GM21619 (cell line): ENCODE measurements at regions not wholly inside any gene's neighbourhood (a gene's known extent, or its start where the extent isn't known, plus 50 kb on each side); places are given as distances from the start of the nearest gene placed in this dataset.

Experiments used
- ATAC-seq: cut with Tn5 transposase; IDR thresholded peaks from one replicate; pipeline ENCODE4 v1.9.1; 2021; ENCODE audit not compliant: unreplicated experiment

DNA sequence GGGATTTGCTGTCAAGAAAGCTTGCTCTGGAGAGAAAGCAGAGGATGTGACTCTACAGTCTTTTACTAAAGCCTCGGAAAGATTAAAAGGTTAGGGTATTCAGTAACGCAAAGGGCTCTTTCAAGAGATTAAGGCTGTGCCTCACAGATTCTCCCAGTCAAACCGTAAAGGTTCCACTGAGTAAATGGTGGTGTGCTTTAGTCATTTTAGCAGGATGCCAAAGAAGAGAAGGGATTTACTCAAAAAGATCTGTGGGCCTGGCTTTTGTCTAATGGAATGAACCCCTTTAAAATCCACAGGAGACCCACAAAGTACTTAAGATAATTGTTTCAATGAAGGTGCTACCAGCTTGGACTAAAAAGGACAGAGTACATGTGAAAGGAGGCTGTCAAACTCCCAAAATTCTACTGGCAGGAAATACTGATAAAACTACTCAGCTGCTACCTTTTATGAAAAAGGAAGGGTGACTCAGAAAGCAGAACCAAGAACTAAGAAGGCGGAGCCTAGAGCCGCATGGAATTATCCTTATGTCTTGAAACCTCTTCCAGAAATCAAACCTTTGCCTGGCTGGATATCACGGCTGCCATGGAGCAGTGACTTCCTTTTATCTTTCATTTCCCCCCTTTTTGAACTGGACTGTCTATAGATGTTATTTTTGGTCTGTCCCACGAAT is 670.2 kb upstream of the ZEB2 start:
- no peak for ATAC-seq

DNA sequence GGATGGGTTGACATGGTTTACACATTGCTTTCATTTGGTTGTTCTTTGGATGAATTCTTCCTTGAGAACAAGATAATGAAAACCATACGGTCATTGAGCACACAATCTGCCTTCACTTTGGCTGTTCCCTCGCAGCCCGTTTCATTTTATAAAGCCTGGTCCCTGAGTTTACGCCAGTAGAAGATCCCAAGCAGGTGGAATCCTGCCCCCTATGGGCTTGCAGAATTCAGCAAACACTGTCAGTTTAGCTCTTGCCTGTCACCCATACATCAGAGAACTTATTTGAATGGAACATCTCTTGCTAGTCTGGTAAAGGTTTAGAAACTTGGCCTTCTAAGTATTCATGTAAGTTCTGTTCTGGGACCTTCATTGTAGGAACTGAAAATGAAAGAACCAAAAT is 666.4 kb upstream of the ZEB2 start:
- ATAC-seq: no peak

DNA sequence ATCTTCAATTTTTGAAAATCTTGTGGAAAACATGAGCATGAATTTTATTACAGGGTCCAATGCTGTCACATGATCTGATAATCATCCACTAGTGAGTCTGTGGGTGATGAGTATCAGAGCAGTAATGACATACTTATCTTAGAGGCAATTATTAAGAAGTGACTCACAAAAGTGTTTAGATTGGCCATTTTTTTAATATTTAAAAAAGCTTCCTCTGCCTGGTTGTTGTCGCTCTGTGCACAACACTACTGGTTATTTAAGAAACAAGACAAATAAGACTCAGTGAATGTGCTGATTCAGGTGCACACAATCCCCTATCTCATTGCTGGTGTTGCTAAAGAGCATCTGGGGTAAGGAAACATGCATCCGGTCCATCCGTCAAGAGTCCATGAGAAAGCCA is 665.8 kb upstream of the ZEB2 start:
- ATAC-seq: no peak

DNA sequence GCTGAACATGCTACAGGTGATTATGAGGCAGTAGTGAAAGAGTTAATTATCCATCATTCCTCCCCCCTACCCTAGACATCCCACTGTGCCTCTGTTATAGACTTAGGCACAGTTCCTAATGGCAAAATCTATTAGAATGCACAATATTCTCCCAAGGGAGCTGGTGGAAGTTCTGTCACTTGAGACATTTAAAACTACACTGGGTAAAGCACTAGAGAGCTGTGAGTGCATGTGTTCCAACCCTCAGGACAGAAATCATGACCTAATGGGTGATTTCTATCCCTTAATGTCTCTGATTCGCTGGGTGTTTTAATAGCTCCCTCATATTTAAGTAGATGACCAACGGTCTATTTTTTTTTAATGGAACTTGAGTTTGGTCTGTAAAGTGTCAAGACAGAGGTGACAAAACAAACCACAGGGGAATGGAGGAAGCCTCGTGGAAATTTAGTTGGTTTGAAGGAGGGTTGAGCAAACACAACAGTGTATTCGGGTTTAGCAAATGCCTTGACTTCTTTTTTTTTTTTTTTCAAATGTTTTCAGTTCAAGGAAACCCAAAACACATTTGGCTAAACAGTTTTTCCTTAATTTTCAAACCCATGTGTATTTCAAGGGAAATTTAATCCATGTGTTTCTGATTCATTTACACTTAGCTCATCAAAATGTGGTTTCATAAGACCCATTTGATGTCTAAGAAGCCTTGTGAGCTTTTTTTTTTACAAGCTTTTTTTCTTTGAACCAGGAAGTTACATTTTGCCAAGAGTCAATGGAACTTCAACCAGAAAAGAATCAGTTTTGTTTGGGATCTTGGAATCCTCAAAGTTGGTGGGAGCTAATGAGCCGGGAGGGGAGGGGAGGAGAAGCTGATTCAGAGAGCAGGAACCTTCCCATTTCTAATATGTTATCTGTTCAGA is 665.1 kb upstream of the ZEB2 start:
- no peak for ATAC-seq

DNA sequence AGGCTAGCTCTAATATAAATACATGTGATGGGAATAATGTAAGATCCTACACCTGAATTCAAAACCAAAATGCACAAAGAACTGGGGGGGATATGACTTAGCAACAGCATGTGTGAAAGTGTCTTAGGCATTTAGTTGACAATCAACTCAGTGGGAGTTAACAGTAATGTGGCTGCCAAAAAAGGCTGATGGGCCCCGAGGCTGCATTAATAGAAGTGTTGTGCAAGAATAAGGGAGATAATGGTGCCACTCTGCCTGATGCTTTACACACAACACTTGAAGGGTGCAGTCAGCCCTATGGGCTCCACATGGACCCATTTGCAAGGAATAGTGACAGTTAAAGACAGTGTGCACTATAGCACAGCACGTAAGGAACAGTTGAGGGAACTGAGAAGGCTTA is 649.4 kb upstream of the ZEB2 start:
- ATAC-seq: no peak

DNA sequence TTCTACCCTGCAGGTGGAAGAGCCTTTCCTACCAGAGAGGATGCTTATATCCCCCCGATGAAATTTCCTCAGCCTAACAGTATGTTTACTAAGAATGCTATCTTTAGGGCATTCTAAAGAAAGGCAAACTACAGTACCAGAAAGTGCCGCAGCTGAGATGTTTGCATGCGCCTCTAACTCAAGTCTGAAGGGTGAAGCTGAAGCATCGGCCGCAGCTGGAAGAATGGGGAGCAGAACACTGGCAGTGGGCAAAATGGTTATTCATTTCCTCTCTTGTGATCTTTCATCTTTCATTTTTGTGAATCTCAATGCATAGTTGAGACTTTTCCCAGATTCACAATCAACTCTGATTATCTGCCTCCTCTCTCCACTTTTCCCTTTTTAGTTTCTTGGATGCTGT is 648.2 kb upstream of the ZEB2 start:
- ATAC-seq: no peak

DNA sequence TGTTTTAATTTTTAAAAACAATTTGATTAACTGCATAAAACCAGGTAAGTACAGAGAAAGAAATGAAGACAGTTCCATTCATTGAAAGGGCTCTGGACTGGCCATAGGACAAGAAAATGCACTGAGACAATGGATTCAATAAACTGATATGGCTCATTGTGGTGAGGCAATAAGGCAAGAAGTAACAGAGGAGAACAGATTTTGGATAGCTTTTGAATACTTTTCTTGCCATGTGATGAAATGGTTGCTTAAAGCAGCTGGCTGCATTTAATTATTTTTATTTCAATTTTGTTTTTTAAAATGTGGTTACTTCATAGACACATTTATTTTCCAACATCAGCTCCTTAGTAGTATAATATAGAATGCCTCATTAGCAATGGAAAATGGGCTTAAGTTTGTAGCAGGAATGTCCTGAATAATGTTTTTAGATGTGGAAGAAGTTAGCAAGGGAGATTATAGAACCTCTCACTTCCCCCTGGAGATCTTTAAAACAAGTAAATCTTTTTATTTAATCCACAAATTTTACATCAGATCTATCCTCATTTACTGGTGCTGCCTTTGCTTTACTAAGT is 646.9 kb upstream of the ZEB2 start:
- ATAC-seq: no peak

DNA sequence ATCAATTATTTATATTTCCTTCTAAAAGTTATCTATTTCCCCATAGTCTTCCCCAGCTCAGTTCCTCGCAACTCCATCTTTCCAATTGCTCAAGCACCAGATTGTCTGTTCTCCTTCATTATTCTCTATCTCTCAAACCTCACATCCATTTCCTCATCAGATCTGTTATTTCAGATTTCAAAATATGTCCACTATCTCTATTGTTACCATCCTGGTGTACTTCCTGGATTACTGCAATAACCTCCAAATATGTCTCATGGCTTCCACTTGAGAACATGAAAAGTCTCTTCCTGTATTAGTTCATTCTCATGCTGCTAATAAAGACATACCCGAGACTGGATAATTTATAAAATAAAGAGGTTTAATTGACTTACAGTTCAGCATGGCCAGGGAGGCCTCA is 641.7 kb upstream of the ZEB2 start:
- ATAC-seq: no peak

DNA sequence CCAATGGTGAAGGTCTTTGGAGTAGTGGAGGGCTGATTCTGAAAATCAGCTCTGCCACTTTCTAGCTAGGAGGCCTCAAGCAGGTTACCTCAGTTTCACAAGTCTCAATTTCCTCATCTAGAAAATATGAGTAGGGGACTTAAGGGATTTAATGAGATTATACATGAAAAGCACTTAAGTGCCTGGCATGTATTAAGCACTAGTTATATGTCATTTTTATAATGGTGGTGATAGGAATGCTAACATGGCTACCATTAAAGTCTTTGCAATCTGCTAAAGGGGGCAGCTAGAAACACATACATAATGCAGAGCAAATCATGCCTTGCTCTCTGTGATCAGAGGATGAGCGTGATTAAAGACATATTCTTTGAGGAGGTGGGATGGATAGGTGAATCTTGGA is 640.9 kb upstream of the ZEB2 start:
- no peak for ATAC-seq

DNA sequence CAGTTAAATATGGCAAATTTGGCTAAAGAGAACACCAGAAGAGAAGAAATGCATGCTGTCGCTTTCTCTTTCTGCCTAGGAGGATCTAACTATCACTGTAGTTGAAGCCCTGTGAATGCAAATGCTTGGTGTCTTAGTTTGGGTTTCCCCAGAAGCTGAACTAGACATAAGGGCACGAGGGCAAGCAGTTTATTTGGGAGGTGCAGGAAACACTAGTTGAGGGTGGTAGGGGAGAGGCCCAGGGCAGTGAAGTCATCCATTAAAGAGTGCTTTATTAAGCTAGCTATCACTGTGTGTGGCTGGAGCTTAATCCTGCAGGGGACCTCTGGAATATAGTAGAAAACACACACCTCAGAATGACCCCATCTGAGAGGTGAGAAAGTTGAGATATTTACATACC is 639.8 kb upstream of the ZEB2 start:
- ATAC-seq: no peak

DNA sequence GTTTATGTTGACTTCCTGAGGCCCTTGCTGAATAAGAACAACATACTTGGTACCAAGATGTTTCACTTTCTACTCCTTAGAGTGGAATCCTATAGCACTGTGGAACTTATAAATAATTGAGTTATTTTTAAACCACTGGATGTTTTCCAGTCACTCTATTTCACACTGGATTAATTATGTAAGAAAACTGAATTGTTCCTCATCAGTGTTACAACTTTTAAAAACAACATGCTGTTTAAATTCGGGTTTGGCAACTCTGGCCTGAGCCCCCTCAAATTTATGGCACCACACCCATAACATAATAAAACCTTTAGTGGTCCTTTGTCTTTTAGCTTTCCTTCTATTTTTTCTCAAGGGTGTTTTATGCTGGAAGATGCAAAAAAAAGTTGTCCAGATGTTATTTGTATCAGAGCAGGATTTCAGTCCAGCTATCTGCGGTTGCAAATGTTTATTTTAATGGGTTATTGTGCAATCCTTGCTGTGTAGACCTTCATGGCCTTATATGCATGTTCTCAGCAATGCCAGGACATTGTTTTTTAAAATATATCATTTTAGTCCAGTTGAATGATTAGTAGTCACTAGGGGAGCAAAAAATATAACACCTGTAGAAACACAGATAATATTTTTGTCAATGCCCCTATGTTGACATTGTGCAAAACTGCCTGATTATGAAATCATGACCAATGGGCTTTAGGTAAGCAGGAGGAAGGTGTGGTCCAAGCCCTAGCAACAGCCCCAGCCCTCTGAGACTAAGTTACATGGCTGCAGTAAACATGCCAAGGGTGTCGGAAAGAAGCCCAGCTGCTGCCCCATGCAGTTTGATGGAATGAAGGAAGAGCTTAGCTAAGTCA is 638.0 kb upstream of the ZEB2 start:
- no peak for ATAC-seq

DNA sequence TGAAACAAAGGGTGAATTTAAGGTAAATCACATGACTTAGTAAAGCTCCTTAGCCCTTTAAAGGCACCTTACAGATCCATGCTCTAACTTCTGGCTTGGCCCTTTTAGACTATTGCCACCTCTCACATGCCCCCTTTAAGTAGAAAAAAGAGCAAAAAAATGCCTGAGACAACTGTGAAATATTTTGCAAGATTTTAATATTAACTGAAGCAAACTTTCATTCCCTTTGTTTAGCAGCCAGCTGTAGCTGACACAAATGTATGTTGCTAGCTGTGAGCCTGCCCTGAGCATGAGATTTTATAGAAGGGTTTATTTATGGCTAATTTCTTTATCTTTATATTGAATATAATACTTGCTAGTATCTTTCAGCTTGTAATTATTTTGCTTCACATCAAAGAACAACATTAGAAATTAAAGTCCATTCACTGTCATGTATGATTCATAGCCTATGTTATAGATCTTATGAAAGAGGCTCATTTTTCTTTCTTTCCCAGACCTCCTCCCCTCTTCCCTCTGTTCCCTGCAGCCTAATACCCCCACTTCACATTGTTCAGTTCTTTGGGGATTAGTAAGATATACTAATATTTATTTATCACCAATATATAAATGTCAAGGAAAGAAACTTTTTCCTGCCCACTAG is 637.2 kb upstream of the ZEB2 start:
- no peak for ATAC-seq

DNA sequence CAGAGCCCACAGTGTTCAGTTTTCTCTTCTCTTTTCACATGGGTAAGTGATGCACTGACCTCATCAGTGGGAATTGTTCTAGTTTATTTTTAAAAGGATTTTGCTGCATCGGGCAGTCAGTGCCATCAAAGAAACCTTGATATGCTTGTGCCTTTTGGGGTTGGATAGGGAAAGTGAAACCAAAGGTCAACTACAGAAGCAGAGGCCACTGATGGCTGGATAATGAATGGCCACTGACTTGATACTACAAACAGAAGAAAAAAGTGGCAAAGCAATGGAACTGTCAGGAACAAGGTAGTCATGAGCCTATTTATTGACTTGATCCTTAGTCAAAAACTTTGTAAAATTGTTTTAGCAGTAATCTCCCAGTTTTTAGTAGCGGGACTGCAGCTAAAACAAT is 636.3 kb upstream of the ZEB2 start:
- ATAC-seq: no peak

DNA sequence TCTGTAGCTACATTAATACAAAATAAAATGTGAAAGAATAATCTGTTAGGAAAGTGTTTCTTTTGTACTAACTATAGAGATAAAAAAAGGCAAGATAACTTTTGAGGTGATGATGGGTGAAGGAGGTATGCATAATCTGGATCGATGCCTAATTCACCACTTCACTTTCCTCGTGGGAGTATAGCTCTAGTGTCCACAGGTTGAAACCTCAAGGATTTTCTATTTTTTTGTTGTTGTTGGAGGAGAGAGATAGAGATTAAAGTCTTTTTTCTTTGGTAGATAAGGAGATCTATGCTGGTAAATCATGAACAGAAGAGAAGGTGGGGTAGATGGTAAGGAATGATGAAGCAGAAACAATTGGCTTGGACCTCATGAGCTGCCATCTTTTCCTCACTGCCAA is 635.3 kb upstream of the ZEB2 start:
- no peak for ATAC-seq

DNA sequence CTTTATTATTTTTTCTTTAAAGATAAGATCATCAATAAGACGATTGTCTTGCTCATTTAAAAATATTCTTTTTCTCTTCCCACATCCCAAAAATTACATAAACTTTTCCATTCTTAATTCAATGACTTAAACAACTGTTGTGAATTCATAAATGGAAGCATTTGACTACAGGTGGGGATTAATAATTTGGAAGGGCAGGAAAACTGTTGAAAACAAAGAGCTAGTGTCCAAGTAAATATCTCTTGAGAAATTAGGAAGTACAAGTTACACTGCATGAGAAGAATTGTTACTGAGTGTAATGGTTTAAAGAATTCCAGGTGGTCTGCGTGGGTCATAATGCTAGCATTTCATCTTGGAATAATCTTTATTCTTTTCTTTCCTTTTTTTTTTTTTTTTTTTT is 634.8 kb upstream of the ZEB2 start:
- no peak for ATAC-seq

DNA sequence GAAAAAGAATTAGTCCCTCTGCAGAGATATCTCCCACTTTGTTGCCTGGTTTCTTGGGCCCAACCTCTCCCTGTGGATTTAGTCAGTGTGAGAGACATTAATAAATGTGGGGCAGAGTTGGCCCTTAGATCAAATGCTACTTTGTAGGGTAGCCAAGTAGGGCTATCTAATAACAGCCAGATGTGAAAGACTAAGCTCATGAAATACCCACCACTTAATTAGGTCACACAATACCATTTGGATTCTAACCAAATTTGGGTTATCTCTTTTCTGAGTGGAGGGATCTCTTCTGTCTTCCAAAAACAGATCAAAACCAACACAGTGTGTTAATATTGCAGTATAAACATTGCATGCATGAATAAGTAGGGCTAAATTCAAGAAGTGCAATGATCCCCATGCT is 626.8 kb upstream of the ZEB2 start:
- ATAC-seq: no peak

DNA sequence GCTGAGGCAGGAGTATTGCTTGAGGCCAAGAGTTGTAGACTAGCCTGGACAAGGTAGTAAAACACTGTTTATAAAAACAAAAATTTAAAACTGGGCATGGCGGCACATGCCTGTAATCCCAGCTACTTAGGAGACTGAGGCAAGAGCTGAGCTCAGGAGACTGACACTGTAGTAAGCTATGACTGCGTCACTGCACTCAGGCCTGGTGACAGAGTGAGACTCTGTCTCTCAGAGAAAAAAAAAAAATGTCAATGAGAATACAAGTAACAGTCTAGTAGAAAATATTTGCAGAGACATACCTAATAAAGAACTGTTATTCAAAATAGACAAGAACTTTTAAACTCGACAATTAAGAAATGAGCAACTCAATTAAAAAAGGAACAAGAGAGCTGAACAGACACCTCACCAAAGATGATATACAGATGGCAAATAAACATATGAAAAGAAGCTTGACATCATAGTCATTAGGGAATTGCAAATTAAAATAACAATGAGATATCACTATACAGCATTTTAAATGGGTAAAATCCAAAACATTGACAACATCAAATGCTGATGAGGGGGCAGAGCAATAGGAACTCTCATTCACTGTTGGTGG is 624.3 kb upstream of the ZEB2 start:
- ATAC-seq: no peak

DNA sequence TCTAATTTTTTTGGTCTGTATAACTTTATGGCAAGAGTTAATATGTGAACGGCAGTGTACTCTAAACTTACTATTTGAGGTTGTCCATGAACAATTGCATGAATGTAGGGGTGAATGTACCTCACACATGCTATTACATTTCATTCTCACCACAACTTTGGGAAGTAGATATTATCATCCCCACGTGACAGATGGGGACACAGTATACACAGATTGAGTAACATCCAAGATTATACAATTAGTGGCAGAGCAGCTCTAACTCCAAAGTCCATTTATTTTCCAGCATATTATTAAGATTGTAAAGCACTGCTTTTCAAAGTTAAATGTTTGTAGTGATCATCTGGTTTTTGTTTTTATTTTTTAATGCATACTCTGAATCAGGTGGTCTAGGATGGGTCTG is 622.1 kb upstream of the ZEB2 start:
- ATAC-seq: no peak

DNA sequence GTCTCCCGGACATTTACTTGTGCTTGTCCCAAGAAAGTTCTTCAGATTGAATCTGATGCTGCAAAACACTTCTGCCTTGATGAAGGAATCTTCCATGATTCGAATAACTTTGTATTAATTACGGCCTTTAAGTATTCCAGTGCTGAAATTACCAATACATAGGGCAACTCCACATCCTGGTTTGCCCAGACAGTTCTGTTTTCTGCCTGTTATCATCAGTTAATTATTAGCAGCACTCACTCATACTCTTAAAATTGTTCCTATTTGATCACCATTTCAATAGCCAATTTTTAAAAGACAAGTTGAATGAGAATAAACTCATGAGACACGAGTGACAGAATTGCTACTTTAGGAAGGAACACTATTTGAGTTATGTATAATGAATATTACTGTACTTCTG is 620.7 kb upstream of the ZEB2 start:
- no peak for ATAC-seq

DNA sequence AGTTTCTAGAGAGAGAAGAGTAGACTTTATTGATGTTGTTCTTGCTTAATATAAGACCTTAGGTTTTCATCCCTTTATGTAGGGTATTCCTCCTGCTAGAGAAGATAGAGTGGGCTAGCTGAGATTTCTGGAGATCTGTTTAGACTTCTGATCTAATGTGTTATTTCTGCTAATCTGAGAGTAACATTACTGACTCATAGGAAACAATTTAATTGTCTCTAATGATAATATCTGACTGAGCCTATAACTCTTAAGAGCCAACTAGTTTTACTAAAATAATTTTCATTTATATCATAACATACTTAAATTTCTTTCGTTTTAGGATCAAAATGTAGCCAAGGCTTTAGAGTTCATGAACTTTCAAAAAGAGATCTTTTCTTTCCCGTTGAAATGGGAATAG is 618.7 kb upstream of the ZEB2 start:
- no peak for ATAC-seq

DNA sequence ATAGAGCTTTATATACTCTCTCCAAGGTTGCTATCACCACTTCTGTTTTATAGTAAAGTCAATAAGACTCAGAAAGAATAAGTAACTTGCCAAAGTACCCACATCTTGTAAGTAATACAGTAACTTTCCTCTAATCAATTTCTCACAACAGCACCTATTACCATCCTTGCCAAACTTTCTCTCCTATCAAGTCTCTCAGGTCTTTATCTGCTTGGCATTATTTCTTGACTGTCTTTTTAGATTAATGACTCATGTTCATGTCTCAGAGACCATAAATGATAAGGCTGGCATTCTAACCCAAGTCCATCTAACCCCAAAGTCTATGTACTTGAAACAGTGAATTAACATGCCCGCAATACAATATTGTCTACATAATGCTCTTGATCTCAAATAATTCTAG is 618.0 kb upstream of the ZEB2 start:
- no peak for ATAC-seq
